Activated CD8-positive, alpha-beta T cell treated with anti-CD3 and anti-CD28 coated beads, Interleukin-2, amount 10 ng/mL, durations not matched to agents 7 days and 5 days (primary cell): ENCODE measurements at regions not wholly inside any gene's neighbourhood (a gene's known extent, or its start where the extent isn't known, plus 50 kb on each side); places are given as distances from the start of the nearest gene placed in this dataset.

Experiments used
- ATAC-seq: fragments of 150-1000 bp; cut with Tn5 transposase; one replicate; pipeline ENCODE4 v1.10.0; 2021; ENCODE audit warnings: moderate library complexity
- CTCF ChIA-PET: fragments of 350-600 bp; sonication (Branson Sonifier 250); formaldehyde crosslinking; loops from one replicate; lab custom pipeline; 2021; ENCODE audit warnings: antibody characterized with exemption; lab: Charles Lee
- POLR2A ChIA-PET: fragments of 350-600 bp; sonication (Branson Sonifier 250); formaldehyde crosslinking; loops from one replicate; lab custom pipeline; 2021; ENCODE audit warnings: antibody characterized with exemption; lab: Charles Lee
- DNase-seq: peaks from one replicate; pipeline ENCODE4 v3.0.0-alpha.2; 2020
- H3K27ac Mint-ChIP-seq: one replicate; pipeline ENCODE4 v1.8.0; 2021; ENCODE audit warnings: mild to moderate bottlenecking, mixed read lengths
- H3K27me3 Mint-ChIP-seq: one replicate; pipeline ENCODE4 v1.8.0; 2021; ENCODE audit warnings: low read depth, mixed read lengths
- H3K36me3 Mint-ChIP-seq: one replicate; pipeline ENCODE4 v1.8.0; 2021; ENCODE audit warnings: low read depth, mixed read lengths
- H3K4me1 Mint-ChIP-seq: one replicate; pipeline ENCODE4 v1.8.0; 2021; ENCODE audit warnings: low read depth, mixed read lengths
- H3K4me3 Mint-ChIP-seq: one replicate; pipeline ENCODE4 v1.8.0; 2021; ENCODE audit warnings: mild to moderate bottlenecking, mixed read lengths
- H3K9me3 Mint-ChIP-seq: one replicate; pipeline ENCODE4 v1.8.0; 2022; ENCODE audit warnings: mixed read lengths; ENCODE audit not compliant: insufficient read depth

DNA sequence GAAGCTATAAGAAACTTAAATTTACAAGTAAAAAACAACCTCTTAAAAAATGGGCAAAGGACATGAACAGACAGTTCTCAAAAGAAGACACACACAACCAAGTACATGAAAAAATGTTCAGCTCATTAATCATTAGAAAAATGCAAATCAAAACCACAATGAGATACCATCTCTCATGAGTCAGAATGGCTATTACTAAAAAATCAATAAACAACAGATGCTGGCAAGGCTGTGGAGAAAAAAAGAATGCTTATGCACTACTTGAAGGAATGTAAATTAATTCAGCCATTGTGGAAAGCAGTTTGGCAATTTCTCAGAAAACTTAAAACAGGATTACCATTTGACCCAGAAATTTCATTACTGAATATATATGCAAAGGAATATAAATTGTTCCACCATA, 666.3 kb upstream of the GRIA3 start:
- Mint-ChIP-seq H3K4me1 (no peaks in the 10 kb centered on the region), H3K9me3 (peaks cover 6% of the 10 kb centered on the region), H3K36me3 (no peaks in the 10 kb centered on the region), H3K4me3 (no peak overlapping the region), H3K27ac (no peak overlapping the region), H3K27me3 (no peaks in the 10 kb centered on the region)
- ATAC-seq (no peak), DNase-seq (no peak)
- CTCF ChIA-PET: no interaction called here
- POLR2A ChIA-PET: no interaction called here

DNA sequence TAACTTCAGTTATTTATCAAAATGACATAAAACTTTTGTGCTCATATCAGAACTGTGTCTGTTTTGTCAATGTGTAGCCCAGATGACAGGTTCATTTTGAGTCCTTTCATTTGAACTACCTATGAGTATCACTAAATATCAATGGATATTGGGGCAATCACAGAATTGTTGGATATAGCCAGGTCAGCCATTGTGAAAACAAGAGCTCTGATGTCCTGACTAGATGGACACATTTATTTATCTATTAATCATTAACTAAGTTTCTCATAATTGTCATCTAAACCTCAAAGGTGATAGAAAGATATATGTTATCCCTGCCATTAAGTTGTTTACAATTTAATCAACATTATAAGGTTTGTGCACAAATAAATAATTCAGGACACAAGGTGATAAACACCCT, 638.3 kb upstream of the GRIA3 start:
- no peaks in the 10 kb centered on the region for H3K36me3 Mint-ChIP-seq
- no peaks in the 10 kb centered on the region for H3K9me3 Mint-ChIP-seq
- no peak overlapping the region for H3K27ac Mint-ChIP-seq
- no peak for ATAC-seq
- no peaks in the 10 kb centered on the region for H3K27me3 Mint-ChIP-seq
- POLR2A ChIA-PET: no interaction called here
- no peak overlapping the region for H3K4me3 Mint-ChIP-seq
- no peak for DNase-seq
- CTCF ChIA-PET: no interaction called here
- H3K4me1 Mint-ChIP-seq: no peaks in the 10 kb centered on the region

DNA sequence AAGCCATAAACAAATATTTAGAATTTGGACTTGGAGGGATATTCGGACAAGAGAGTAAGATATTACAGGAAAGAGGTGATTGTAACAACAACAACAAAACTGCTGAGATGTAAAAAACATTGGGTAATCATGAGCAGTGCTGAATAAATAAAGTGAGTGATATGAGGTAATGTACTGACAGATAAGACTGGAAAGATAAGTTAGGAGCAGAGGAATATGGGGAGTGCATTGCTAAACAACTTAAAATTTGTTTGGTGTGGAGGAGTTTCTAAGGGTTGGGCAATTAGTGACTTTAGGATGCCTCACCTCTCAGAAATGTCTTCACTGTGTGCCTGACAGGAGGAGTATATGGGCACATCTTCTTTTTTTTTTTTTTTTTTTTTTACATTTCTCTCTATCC, 637.8 kb upstream of the GRIA3 start:
- H3K36me3 Mint-ChIP-seq: no peaks in the 10 kb centered on the region
- no peak for DNase-seq
- H3K4me3 Mint-ChIP-seq: no peak overlapping the region
- H3K4me1 Mint-ChIP-seq: no peaks in the 10 kb centered on the region
- H3K27me3 Mint-ChIP-seq: no peaks in the 10 kb centered on the region
- no peak for ATAC-seq
- ChIA-PET POLR2A (no interaction called here), CTCF (no interaction called here)
- no peak overlapping the region for H3K27ac Mint-ChIP-seq
- H3K9me3 Mint-ChIP-seq: no peaks in the 10 kb centered on the region

DNA sequence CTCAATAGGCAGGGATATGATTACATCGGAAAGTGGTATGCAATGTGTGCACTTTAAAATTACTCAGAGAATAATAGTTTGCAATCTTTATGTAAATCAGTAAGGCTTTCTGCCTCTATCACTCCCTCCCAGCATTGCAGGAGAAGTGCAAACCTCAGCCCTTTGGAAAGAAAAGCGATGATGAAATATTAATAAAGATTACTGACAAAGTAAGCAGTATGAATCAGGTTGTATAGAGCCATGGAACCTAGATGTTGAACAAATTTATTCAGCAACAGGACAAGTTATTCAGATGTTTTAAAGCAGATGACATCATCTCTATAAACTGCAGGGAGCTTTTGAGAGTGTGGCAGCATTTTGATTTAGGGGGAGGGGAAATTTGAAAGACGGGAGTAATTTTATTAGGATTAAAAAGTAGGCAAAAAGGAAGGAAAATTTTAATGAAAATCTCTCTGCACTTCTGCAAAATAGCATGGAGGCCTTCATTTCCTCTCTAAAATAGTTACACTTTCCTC, 631.7 kb upstream of the GRIA3 start:
- ATAC-seq: no peak
- no peaks in the 10 kb centered on the region for H3K4me1 Mint-ChIP-seq
- H3K27ac Mint-ChIP-seq: no peak overlapping the region
- no peaks in the 10 kb centered on the region for H3K36me3 Mint-ChIP-seq
- CTCF ChIA-PET: no interaction called here
- no peak overlapping the region for H3K4me3 Mint-ChIP-seq
- DNase-seq: no peak
- no peaks in the 10 kb centered on the region for H3K9me3 Mint-ChIP-seq
- H3K27me3 Mint-ChIP-seq: no peaks in the 10 kb centered on the region
- POLR2A ChIA-PET: no interaction called here

DNA sequence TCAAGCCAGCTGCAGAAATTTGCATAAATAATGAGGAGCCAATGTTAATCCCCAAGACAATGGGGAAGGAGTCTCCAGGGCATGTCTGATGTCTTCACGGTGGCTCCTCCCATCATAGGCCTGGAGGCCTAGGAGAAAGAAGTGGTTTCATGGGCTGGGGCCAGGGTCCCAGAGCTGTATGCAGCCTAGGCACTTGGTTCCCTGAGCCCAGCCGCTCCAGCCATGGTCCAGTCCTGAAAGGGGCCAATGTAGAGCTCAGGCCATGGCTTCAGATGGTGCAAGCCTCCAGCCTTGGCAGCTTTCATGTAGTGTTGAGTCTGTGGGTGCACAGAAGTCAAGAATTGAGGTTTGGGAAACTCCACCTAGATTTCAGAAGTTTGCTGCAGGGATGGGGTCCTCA, 628.2 kb upstream of the GRIA3 start:
- no peaks in the 10 kb centered on the region for H3K27me3 Mint-ChIP-seq
- ChIA-PET POLR2A (no interaction called here), CTCF (no interaction called here)
- H3K27ac Mint-ChIP-seq: no peak overlapping the region
- no peak overlapping the region for H3K4me3 Mint-ChIP-seq
- H3K4me1 Mint-ChIP-seq: no peaks in the 10 kb centered on the region
- ATAC-seq (no peak), DNase-seq (no peak)
- H3K36me3 Mint-ChIP-seq: no peaks in the 10 kb centered on the region
- no peaks in the 10 kb centered on the region for H3K9me3 Mint-ChIP-seq

DNA sequence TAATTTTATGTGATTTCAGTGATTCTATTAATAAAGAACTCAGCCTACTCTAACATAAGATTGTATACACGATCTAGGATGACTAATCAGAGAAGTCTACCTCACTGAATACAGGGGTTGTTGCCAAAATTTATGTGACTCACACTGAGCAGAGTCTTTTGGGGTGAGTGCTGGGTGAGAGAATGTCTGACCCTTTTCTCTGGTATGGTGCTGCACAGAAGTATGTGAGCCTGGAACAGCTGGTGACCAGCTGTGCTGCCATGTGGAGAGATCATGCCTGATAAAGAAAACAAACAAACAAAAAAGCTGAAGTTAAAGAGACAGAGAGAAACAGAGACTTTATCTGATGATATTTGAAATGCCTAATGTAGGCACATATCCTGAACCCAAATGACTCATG, 618.1 kb upstream of the GRIA3 start:
- H3K27ac Mint-ChIP-seq: no peak overlapping the region
- DNase-seq (no peak), ATAC-seq (no peak)
- H3K27me3 Mint-ChIP-seq: no peaks in the 10 kb centered on the region
- ChIA-PET POLR2A (no interaction called here), CTCF (no interaction called here)
- no peaks in the 10 kb centered on the region for H3K4me1 Mint-ChIP-seq
- H3K9me3 Mint-ChIP-seq: peaks cover 3% of the 10 kb centered on the region
- H3K36me3 Mint-ChIP-seq: no peaks in the 10 kb centered on the region
- H3K4me3 Mint-ChIP-seq: no peak overlapping the region

DNA sequence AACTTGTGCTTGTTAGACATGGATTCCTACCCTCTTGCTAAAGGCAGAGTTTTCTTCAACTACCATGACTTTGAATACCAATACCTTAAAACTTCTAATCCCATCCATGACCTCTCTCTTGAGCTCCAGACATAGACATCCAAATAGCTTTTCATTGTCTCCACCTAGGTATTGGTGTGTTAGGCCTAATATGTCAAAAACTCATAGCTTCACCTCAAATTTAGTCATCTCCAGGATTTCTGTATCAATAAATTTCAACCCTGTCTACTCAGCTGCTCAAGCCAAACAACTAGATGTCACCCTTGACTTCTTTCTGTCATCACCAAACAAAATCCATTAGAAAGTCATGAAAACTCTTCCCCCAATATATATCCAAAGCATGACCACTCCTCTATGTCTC, 617.7 kb upstream of the GRIA3 start:
- ChIA-PET POLR2A (no interaction called here), CTCF (no interaction called here)
- H3K36me3 Mint-ChIP-seq: no peaks in the 10 kb centered on the region
- H3K27ac Mint-ChIP-seq: no peak overlapping the region
- ATAC-seq: no peak
- H3K4me3 Mint-ChIP-seq: no peak overlapping the region
- DNase-seq: no peak
- peaks cover 3% of the 10 kb centered on the region for H3K9me3 Mint-ChIP-seq
- no peaks in the 10 kb centered on the region for H3K4me1 Mint-ChIP-seq
- H3K27me3 Mint-ChIP-seq: no peaks in the 10 kb centered on the region

DNA sequence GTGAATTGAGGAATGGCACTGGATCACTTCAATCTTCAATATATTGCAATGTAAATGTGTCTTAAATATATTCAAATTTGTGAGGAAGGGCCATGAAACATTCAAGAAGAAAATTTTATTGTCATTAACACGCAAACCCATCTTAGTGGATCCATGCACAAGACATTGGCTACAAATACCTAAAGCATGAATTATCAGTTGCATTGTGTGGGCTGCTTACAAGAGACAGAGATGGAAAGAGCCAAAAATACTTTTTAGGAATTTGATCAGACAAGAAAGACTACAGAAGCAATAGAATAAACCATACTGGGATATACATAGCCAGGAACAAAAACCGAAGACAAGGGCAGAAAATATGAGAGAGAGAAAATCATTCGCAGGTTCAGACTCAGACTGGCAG, 616.2 kb upstream of the GRIA3 start:
- no peak for ATAC-seq
- H3K4me3 Mint-ChIP-seq: no peak overlapping the region

DNA sequence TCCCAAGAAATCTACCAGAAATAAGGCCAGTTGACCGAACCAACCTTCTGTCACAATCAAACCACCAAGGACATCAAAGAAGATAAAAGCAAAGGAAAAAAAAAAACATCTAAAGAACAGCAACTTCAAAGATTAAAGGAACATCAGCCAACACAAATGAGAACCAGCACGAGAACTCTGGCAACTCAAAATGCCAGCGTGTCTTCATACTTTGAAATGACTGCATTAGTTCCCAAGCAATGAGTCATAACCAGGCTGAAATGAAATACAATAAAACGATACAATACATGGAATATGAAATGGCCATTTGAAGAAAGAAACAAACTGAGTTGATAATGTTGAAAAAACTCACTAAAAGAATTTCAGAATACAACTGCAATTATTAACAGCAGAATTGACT, 611.6 kb upstream of the GRIA3 start:
- DNase-seq: no peak
- H3K4me3 Mint-ChIP-seq: no peak overlapping the region
- H3K9me3 Mint-ChIP-seq: peaks cover 3% of the 10 kb centered on the region
- no peak overlapping the region for H3K27ac Mint-ChIP-seq
- H3K27me3 Mint-ChIP-seq: no peaks in the 10 kb centered on the region
- ChIA-PET CTCF (no interaction called here), POLR2A (no interaction called here)
- no peaks in the 10 kb centered on the region for H3K4me1 Mint-ChIP-seq
- no peak for ATAC-seq
- H3K36me3 Mint-ChIP-seq: no peaks in the 10 kb centered on the region

More for the DNA sequence above, 616.2 kb upstream of the GRIA3 start:
- Mint-ChIP-seq H3K27me3 (no peaks in the 10 kb centered on the region), H3K36me3 (no peaks in the 10 kb centered on the region), H3K4me1 (no peaks in the 10 kb centered on the region), H3K27ac (no peak overlapping the region), H3K9me3 (peaks cover 3% of the 10 kb centered on the region)
- CTCF ChIA-PET: no interaction called here
- POLR2A ChIA-PET: no interaction called here
- no peak for DNase-seq

DNA sequence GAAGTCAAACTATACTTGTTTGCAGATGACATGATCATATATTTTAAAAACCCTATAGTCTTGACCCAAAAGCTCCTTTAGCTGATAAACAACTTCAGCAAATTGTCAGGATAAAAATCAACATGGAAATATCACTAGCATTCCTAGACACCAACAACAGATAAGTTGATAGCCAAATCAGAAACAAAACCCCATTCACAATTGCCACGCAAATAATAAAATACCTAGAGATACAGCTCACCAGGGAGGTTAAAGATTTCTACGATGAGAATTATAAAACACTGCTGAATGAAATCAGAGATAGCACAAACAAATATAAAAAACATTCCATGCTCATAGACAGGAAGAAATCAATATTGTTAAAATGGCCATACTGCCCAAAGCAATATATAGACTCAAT, 605.0 kb upstream of the GRIA3 start:
- H3K4me1 Mint-ChIP-seq: no peaks in the 10 kb centered on the region
- H3K4me3 Mint-ChIP-seq: no peak overlapping the region
- ATAC-seq: no peak
- H3K27ac Mint-ChIP-seq: no peak overlapping the region
- ChIA-PET CTCF (no interaction called here), POLR2A (no interaction called here)
- no peaks in the 10 kb centered on the region for H3K9me3 Mint-ChIP-seq
- DNase-seq: no peak
- no peaks in the 10 kb centered on the region for H3K36me3 Mint-ChIP-seq
- H3K27me3 Mint-ChIP-seq: no peaks in the 10 kb centered on the region

DNA sequence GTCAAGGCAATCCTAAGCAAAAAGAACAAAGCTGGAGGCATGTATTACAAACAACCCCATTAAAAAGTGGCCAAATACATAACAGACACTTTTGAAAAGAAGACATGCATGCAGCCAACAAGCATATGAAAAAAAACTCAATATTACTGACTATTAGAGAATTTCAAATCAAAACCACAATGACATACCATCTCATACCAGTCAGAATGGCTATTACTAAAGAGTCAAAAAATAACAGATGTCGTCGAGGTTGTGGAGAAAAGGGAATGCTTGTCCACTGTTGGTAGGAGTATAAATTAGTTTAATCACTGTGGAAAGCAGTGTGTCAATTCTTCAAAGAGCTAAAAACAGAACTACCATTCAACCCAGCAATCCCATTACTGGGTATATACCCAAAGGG, 604.6 kb upstream of the GRIA3 start:
- H3K27me3 Mint-ChIP-seq: no peaks in the 10 kb centered on the region

DNA sequence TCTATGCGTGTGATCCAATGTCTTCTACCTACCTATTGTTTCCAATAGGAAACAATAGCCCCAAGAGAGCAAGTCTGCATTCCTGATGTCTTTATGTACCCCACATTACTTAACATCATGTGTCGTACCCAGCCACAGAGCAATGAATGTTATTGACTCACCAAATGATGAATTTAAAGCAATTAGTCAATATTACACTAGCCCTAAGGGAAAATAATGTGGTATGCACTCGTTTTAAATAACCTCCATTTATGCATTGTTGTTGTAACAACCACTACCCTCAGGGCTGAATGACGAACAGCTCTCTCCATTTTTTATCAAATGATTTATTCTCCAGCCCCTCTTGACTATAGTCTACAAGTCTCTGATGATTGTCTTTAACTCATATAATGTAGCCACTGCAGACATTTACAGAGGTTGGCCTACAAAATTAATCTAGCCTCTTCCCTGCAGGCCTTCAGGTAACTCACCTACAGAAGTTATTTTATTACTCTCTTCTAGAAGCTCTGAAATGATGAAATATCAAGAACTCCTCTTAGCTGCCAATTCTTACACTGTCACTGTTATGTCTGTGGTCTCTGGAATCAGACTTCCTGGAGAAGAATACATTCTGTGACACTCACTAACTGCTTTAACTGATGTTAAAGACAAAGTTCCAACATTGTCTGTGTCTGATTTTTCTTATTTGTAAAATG, 601.7 kb upstream of the GRIA3 start:
- Mint-ChIP-seq H3K9me3 (no peaks in the 10 kb centered on the region), H3K4me3 (no peak overlapping the region), H3K36me3 (no peaks in the 10 kb centered on the region), H3K27me3 (no peaks in the 10 kb centered on the region), H3K4me1 (no peaks in the 10 kb centered on the region), H3K27ac (no peak overlapping the region)
- DNase-seq (no peak), ATAC-seq (no peak)
- CTCF ChIA-PET: no interaction called here
- POLR2A ChIA-PET: no interaction called here

More for the DNA sequence above, 604.6 kb upstream of the GRIA3 start:
- no peak for ATAC-seq
- ChIA-PET CTCF (no interaction called here), POLR2A (no interaction called here)
- no peak for DNase-seq
- no peak overlapping the region for H3K4me3 Mint-ChIP-seq
- H3K27ac Mint-ChIP-seq: no peak overlapping the region
- H3K9me3 Mint-ChIP-seq: no peaks in the 10 kb centered on the region
- no peaks in the 10 kb centered on the region for H3K4me1 Mint-ChIP-seq
- no peaks in the 10 kb centered on the region for H3K36me3 Mint-ChIP-seq

DNA sequence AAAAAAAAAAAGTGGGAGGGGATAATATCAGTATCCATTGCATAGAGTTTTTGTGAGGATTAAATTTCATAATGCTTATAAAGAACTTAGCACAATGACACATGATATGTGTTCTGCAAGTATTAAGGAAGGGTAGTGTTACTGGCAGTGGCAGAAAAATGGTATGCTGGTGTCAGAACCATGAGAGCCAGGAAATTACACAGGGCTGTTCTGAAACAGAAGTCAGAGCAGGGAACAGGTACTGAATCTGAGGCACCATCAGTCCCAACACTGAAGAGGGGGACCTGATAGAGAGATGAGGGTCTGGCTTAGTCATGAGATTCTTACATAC, 601.1 kb upstream of the GRIA3 start:
- Mint-ChIP-seq H3K36me3 (no peaks in the 10 kb centered on the region), H3K4me3 (no peak overlapping the region), H3K27ac (no peak overlapping the region), H3K27me3 (no peaks in the 10 kb centered on the region), H3K4me1 (no peaks in the 10 kb centered on the region), H3K9me3 (no peaks in the 10 kb centered on the region)
- CTCF ChIA-PET: no interaction called here
- no peak for ATAC-seq
- POLR2A ChIA-PET: no interaction called here
- no peak for DNase-seq
